Nephron progenitor cell (in vitro differentiated cells): ENCODE measurements at regions not wholly inside any gene's neighbourhood (a gene's known extent, or its start where the extent isn't known, plus 50 kb on each side); places are given as distances from the start of the nearest gene placed in this dataset.

Experiments
- DNase-seq: peaks from one replicate; pipeline ENCODE4 v3.0.0; 2021
- H3K27ac Mint-ChIP-seq: 2 replicates; pipeline ENCODE4 v1.8.0; 2021; ENCODE audit warnings: mild to moderate bottlenecking, moderate library complexity, mixed read lengths
- H3K27me3 Mint-ChIP-seq: 2 replicates; pipeline ENCODE4 v1.8.0; 2021; ENCODE audit warnings: mild to moderate bottlenecking, low read depth, mixed read lengths; ENCODE audit not compliant: poor library complexity
- H3K36me3 Mint-ChIP-seq: 2 replicates; pipeline ENCODE4 v1.8.0; 2021; ENCODE audit warnings: low read depth, mixed read lengths
- H3K4me1 Mint-ChIP-seq: 2 replicates; pipeline ENCODE4 v1.8.0; 2021; ENCODE audit warnings: mixed read lengths
- H3K4me3 Mint-ChIP-seq: 2 replicates; pipeline ENCODE4 v1.8.0; 2021; ENCODE audit warnings: mild to moderate bottlenecking, moderate library complexity, mixed read lengths
- H3K9me3 Mint-ChIP-seq: 2 replicates; pipeline ENCODE4 v1.8.0; 2021; ENCODE audit warnings: mild to moderate bottlenecking, moderate library complexity, mixed read lengths
- CTCF ChIP-seq: fragments of 200-600 bp; sonication (generic); IDR thresholded peaks from 2 replicates; pipeline ENCODE4 v1.5.0; 2021; ENCODE audit warnings: antibody characterized with exemption

- Mint-ChIP-seq H3K4me3 (no peak overlapping the region), H3K27ac (no peak overlapping the region)
- no peak for DNase-seq
Measured at GRCh38 chr5:124157320-124157719, 589.1 kb downstream of the ZNF608 start.

GRCh38 chr5:124156415-124156996 is 589.9 kb downstream of the ZNF608 start:
- no peak for TF ChIP-seq CTCF
- DNase-seq = no peak
- Mint-ChIP-seq H3K36me3 (peaks cover 36% of the 10 kb centered on the region), H3K4me1 (peaks cover 3% of the 10 kb centered on the region), H3K27me3 (no peaks in the 10 kb centered on the region), H3K9me3 (peaks cover 64% of the 10 kb centered on the region), H3K4me3 (no peak overlapping the region), H3K27ac (no peak overlapping the region)

More at GRCh38 chr5:124157320-124157719, 589.1 kb downstream of the ZNF608 start:
- peaks cover 58% of the 10 kb centered on the region for H3K9me3 Mint-ChIP-seq
- TF ChIP-seq CTCF = no peak
- H3K27me3 Mint-ChIP-seq = no peaks in the 10 kb centered on the region
- peaks cover 36% of the 10 kb centered on the region for H3K36me3 Mint-ChIP-seq
- H3K4me1 Mint-ChIP-seq = peaks cover 9% of the 10 kb centered on the region

- no peaks in the 10 kb centered on the region for H3K4me1 Mint-ChIP-seq
- no peak for TF ChIP-seq CTCF
- H3K27ac Mint-ChIP-seq = no peak overlapping the region
- H3K4me3 Mint-ChIP-seq = no peak overlapping the region
- DNase-seq = no peak
- H3K36me3 Mint-ChIP-seq = peaks cover 49% of the 10 kb centered on the region
- H3K27me3 Mint-ChIP-seq = no peaks in the 10 kb centered on the region
- peaks cover 81% of the 10 kb centered on the region for H3K9me3 Mint-ChIP-seq
Measured at GRCh38 chr5:124154714-124155113, 591.7 kb downstream of the ZNF608 start.

- no peak for DNase-seq
- Mint-ChIP-seq H3K9me3 (peaks cover 86% of the 10 kb centered on the region), H3K27ac (no peak overlapping the region), H3K27me3 (no peaks in the 10 kb centered on the region), H3K36me3 (peaks cover 44% of the 10 kb centered on the region), H3K4me1 (no peaks in the 10 kb centered on the region), H3K4me3 (no peak overlapping the region)
- no peak for TF ChIP-seq CTCF
Measured at GRCh38 chr5:124153588-124153987, 592.9 kb downstream of the ZNF608 start.

GRCh38 chr5:124148574-124148973 is 597.9 kb downstream of the ZNF608 start:
- H3K4me3 Mint-ChIP-seq = no peak overlapping the region
- no peaks in the 10 kb centered on the region for H3K4me1 Mint-ChIP-seq
- H3K27me3 Mint-ChIP-seq = peaks cover 6% of the 10 kb centered on the region
- no peak for DNase-seq
- H3K27ac Mint-ChIP-seq = no peak overlapping the region
- peaks cover 75% of the 10 kb centered on the region for H3K9me3 Mint-ChIP-seq
- no peak for TF ChIP-seq CTCF
- peaks cover 27% of the 10 kb centered on the region for H3K36me3 Mint-ChIP-seq

GRCh38 chr5:124140060-124140459 is 606.4 kb downstream of the ZNF608 start:
- H3K4me1 Mint-ChIP-seq = peaks cover 5% of the 10 kb centered on the region
- peaks cover 32% of the 10 kb centered on the region for H3K36me3 Mint-ChIP-seq
- no peak for TF ChIP-seq CTCF
- H3K27ac Mint-ChIP-seq = no peak overlapping the region
- H3K27me3 Mint-ChIP-seq = no peaks in the 10 kb centered on the region
- peaks cover 52% of the 10 kb centered on the region for H3K9me3 Mint-ChIP-seq
- H3K4me3 Mint-ChIP-seq = no peak overlapping the region
- DNase-seq = no peak
